ENCODE measurements at regions not wholly inside any gene's neighbourhood (a gene's known extent, or its start where the extent isn't known, plus 50 kb on each side); places are given as distances from the start of the nearest gene placed in this dataset.
"Not testable (repeated sequence)": the region's sequence is repeated elsewhere in the genome, so short reads cannot be mapped to it uniquely, and the experiment has no call there.

GRCh38 chr6:145147981-145148749 is 587.2 kb downstream of the EPM2A start:
- Mint-ChIP-seq H3K9me3 (no peaks in the 10 kb centered on the region), H3K27ac (no peak overlapping the region), H3K27me3 (peaks cover 4% of the 10 kb centered on the region), H3K4me1 (no peaks in the 10 kb centered on the region), H3K36me3 (ENCODE audit: low read depth) (no peaks in the 10 kb centered on the region), H3K4me3 (no peak overlapping the region)
- no peak for DNase-seq
- POLR2A ChIA-PET: no interaction called here
- CTCF ChIA-PET: no interaction called here

- no peak overlapping the region for H3K4me3 Mint-ChIP-seq
- no peaks in the 10 kb centered on the region for H3K4me1 Mint-ChIP-seq
- no peaks in the 10 kb centered on the region for H3K36me3 Mint-ChIP-seq (ENCODE audit: low read depth)
- H3K27ac Mint-ChIP-seq: no peak overlapping the region
- ChIA-PET CTCF (no interaction called here), POLR2A (no interaction called here)
- peaks cover 4% of the 10 kb centered on the region for H3K27me3 Mint-ChIP-seq
- no peaks in the 10 kb centered on the region for H3K9me3 Mint-ChIP-seq
- no peak for DNase-seq
Measured at GRCh38 chr6:145148776-145149175, 586.5 kb downstream of the EPM2A start.

GRCh38 chr6:145151624-145152023 is 583.7 kb downstream of the EPM2A start:
- no peak overlapping the region for H3K4me3 Mint-ChIP-seq
- ChIA-PET CTCF (no interaction called here), POLR2A (no interaction called here)
- DNase-seq: no peak
- peaks cover 4% of the 10 kb centered on the region for H3K27me3 Mint-ChIP-seq
- no peaks in the 10 kb centered on the region for H3K4me1 Mint-ChIP-seq
- H3K36me3 Mint-ChIP-seq (ENCODE audit: low read depth): no peaks in the 10 kb centered on the region
- H3K27ac Mint-ChIP-seq: no peak overlapping the region
- H3K9me3 Mint-ChIP-seq: no peaks in the 10 kb centered on the region

GRCh38 chr6:145153495-145153894 is 581.8 kb downstream of the EPM2A start:
- POLR2A ChIA-PET: no interaction called here
- H3K27me3 Mint-ChIP-seq: peaks cover 4% of the 10 kb centered on the region
- no peaks in the 10 kb centered on the region for H3K36me3 Mint-ChIP-seq (ENCODE audit: low read depth)
- H3K27ac Mint-ChIP-seq: no peak overlapping the region
- CTCF ChIA-PET: no interaction called here
- H3K4me3 Mint-ChIP-seq: no peak overlapping the region
- peaks cover 5% of the 10 kb centered on the region for H3K9me3 Mint-ChIP-seq
- no peaks in the 10 kb centered on the region for H3K4me1 Mint-ChIP-seq
- DNase-seq: no peak

GRCh38 chr6:145155411-145155810 is 579.9 kb downstream of the EPM2A start:
- CTCF ChIA-PET: no interaction called here

GRCh38 chr6:145155873-145156782 is 579.2 kb downstream of the EPM2A start:
- H3K4me1 Mint-ChIP-seq: no peaks in the 10 kb centered on the region
- no peaks in the 10 kb centered on the region for H3K36me3 Mint-ChIP-seq (ENCODE audit: low read depth)
- ChIA-PET CTCF (no interaction called here), POLR2A (no interaction called here)
- no peak overlapping the region for H3K4me3 Mint-ChIP-seq
- no peak for DNase-seq
- H3K27ac Mint-ChIP-seq: no peak overlapping the region
- peaks cover 14% of the 10 kb centered on the region for H3K9me3 Mint-ChIP-seq
- H3K27me3 Mint-ChIP-seq: no peaks in the 10 kb centered on the region

More at GRCh38 chr6:145155411-145155810, 579.9 kb downstream of the EPM2A start:
- DNase-seq: no peak
- Mint-ChIP-seq H3K4me1 (no peaks in the 10 kb centered on the region), H3K27me3 (no peaks in the 10 kb centered on the region), H3K9me3 (peaks cover 14% of the 10 kb centered on the region), H3K27ac (no peak overlapping the region), H3K36me3 (ENCODE audit: low read depth) (no peaks in the 10 kb centered on the region), H3K4me3 (no peak overlapping the region)
- POLR2A ChIA-PET: no interaction called here

- H3K4me3 Mint-ChIP-seq; DNase-seq; H3K4me1 Mint-ChIP-seq; CTCF ChIA-PET; POLR2A ChIA-PET; H3K27me3 Mint-ChIP-seq; H3K36me3 Mint-ChIP-seq (ENCODE audit: low read depth); H3K27ac Mint-ChIP-seq: not testable (repeated sequence)
- peaks cover 14% of the 10 kb centered on the region for H3K9me3 Mint-ChIP-seq
Measured at GRCh38 chr6:145158636-145159035, 576.7 kb downstream of the EPM2A start.

- Mint-ChIP-seq H3K4me1 (no peaks in the 10 kb centered on the region), H3K36me3 (ENCODE audit: low read depth) (no peaks in the 10 kb centered on the region), H3K4me3 (no peak overlapping the region), H3K27ac (no peak overlapping the region), H3K27me3 (no peaks in the 10 kb centered on the region), H3K9me3 (peaks cover 14% of the 10 kb centered on the region)
- ChIA-PET CTCF (no interaction called here), POLR2A (no interaction called here)
- no peak for DNase-seq
Measured at GRCh38 chr6:145159921-145160320, 575.4 kb downstream of the EPM2A start.

- Mint-ChIP-seq H3K36me3 (ENCODE audit: low read depth) (no peaks in the 10 kb centered on the region), H3K27ac (no peak overlapping the region), H3K9me3 (peaks cover 14% of the 10 kb centered on the region), H3K4me3 (no peak overlapping the region), H3K27me3 (no peaks in the 10 kb centered on the region), H3K4me1 (no peaks in the 10 kb centered on the region)
- POLR2A ChIA-PET: no interaction called here
- CTCF ChIA-PET: no interaction called here
- no peak for DNase-seq
Measured at GRCh38 chr6:145161501-145161900, 573.8 kb downstream of the EPM2A start.

DNA sequence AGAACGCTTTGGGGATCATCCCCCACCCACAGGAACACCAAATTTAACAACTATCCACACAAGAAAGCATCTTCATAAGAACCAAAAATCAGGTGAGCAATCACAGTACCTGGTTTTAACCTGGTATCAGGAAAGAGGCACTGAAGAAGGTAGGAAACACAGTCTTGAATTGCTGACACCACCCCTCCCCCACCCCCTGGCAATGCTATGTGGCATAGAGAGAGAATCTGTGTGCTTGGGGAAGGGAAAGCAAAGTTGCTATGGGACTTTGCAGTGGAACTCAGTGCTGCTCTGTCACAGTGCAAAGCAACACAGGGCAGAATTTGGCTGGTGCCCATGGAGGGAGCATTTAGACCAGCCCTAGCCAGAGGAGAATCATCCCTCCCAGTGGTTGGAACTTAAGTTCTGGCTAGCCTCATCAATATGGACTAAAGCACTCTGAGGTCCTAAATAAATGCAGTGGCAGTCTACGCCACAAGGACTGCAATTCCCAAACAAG is 565.5 kb downstream of the EPM2A start:
- DNase-seq: no peak
- POLR2A ChIA-PET: no interaction called here
- no peaks in the 10 kb centered on the region for H3K27me3 Mint-ChIP-seq
- H3K4me3 Mint-ChIP-seq: no peak overlapping the region
- no peak overlapping the region for H3K27ac Mint-ChIP-seq
- H3K36me3 Mint-ChIP-seq (ENCODE audit: low read depth): no peaks in the 10 kb centered on the region
- CTCF ChIA-PET: interaction anchor here (0.7 kb wide), 1 partner anchor 1850 kb away, joined by 3 read pairs; no protein-coding TSS in a partner anchor
- no peaks in the 10 kb centered on the region for H3K4me1 Mint-ChIP-seq
- no peaks in the 10 kb centered on the region for H3K9me3 Mint-ChIP-seq

GRCh38 chr6:145175470-145175869 is 559.9 kb downstream of the EPM2A start:
- H3K27me3 Mint-ChIP-seq: no peaks in the 10 kb centered on the region
- CTCF ChIA-PET: interaction anchor here (0.6 kb wide), 1 partner anchor 21 kb away, joined by 3 read pairs; no protein-coding TSS in a partner anchor
- no peak for DNase-seq
- H3K27ac Mint-ChIP-seq: no peak overlapping the region
- H3K4me3 Mint-ChIP-seq: no peak overlapping the region
- H3K4me1 Mint-ChIP-seq: no peaks in the 10 kb centered on the region
- peaks cover 8% of the 10 kb centered on the region for H3K9me3 Mint-ChIP-seq
- no peaks in the 10 kb centered on the region for H3K36me3 Mint-ChIP-seq (ENCODE audit: low read depth)
- POLR2A ChIA-PET: no interaction called here

DNA sequence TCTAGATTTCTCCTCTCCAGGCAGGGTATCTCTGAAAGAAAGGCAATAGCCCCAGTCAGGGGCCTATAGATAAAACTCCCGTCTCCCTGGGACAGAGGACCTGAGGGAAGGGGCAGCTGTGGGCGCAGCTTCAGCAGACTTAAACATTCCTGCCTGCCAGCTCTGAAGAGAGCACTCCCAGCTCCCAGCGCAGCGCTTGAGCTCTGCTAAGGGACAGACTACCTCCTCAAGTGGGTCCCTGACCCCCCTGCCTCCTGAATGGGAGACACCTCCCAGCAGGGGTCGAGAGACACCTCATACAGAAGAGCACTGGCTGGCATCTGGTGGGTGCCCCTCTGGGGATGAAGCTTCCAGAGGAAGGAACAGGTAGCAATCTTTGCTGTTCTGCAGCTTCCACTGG is 556.9 kb downstream of the EPM2A start:
- Mint-ChIP-seq H3K27me3 (no peaks in the 10 kb centered on the region), H3K4me1 (no peaks in the 10 kb centered on the region), H3K27ac (no peak overlapping the region), H3K36me3 (ENCODE audit: low read depth) (no peaks in the 10 kb centered on the region), H3K4me3 (no peak overlapping the region), H3K9me3 (peaks cover 8% of the 10 kb centered on the region)
- ChIA-PET CTCF (no interaction called here), POLR2A (no interaction called here)
- DNase-seq: no peak

DNA sequence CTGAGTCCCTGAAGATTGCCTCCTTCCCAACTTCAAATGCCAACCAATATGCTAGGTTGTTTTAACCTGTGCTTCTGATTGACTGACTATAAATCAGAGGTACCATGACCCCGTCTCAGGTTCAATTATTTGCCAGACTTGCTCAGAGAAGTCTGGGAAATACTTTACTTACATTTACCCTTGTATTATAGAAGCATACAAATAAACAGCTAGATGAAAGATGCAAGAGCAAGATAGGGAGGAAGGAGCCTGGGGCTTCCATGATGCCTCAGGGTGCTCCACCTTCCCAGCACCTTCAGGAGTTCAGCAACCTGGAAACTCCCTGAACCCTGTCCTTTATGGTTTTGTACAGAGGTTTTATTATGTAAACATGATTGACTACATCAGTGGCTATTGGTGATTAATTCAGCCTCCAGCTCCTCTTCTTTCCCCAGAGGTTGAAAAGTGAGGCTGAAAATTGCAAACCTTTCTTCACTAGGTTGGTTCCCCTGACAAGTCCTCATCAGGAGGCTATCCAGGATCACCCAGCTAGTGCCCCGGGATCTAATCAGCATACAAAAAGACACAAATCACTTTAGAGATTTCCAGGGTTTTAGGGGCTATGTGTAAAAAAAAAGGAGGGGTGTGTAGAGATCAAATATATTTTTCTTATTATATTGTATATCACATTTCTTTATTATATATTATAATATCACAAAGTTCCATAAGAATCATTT is 547.7 kb downstream of the EPM2A start:
- CTCF ChIA-PET: no interaction called here
- no peaks in the 10 kb centered on the region for H3K27me3 Mint-ChIP-seq
- H3K9me3 Mint-ChIP-seq: no peaks in the 10 kb centered on the region

More for the DNA sequence above, 547.7 kb downstream of the EPM2A start:
- no peaks in the 10 kb centered on the region for H3K4me1 Mint-ChIP-seq
- DNase-seq: no peak
- no peaks in the 10 kb centered on the region for H3K36me3 Mint-ChIP-seq (ENCODE audit: low read depth)
- POLR2A ChIA-PET: no interaction called here
- H3K4me3 Mint-ChIP-seq: no peak overlapping the region
- H3K27ac Mint-ChIP-seq: no peak overlapping the region

Data from activated CD4-positive, alpha-beta memory T cell treated with anti-CD3 and anti-CD28 coated beads, Interleukin-2, amount 10 ng/mL, durations not matched to agents 7 days and 5 days (primary cell).